DOHH2 (cell line): ENCODE measurements at regions not wholly inside any gene's neighbourhood (a gene's known extent, or its start where the extent isn't known, plus 50 kb on each side); places are given as distances from the start of the nearest gene placed in this dataset.
"Not testable (repeated sequence)": the region's sequence is repeated elsewhere in the genome, so short reads cannot be mapped to it uniquely, and the experiment has no call there.

Experiments
- H3F3A ChIP-seq: fragments of 200-600 bp; sonication (generic), shearing (Covaris generic); 2 replicates; pipeline ENCODE4 v1.6.0; 2016; ENCODE audit warnings: antibody characterized with exemption, mild to moderate bottlenecking; ENCODE audit not compliant: control insufficient read depth, insufficient read depth
- H3K27ac ChIP-seq: fragments of 200-600 bp; sonication (generic); 2 replicates; pipeline ENCODE4 v1.5.1; 2014; ENCODE audit warnings: low read depth, mild to moderate bottlenecking, low read length, moderate library complexity
- H3K27me3 ChIP-seq: fragments of 200-600 bp; sonication (generic); 2 replicates; pipeline ENCODE4 v1.6.1; 2014; ENCODE audit warnings: mild to moderate bottlenecking, low read length, mixed read lengths; ENCODE audit not compliant: control insufficient read depth
- H3K36me3 ChIP-seq: fragments of 200-600 bp; sonication (generic); 2 replicates; pipeline ENCODE4 v1.6.1; 2014; ENCODE audit warnings: mild to moderate bottlenecking, low read length, moderate library complexity, mixed read lengths; ENCODE audit not compliant: control insufficient read depth
- H3K4me1 ChIP-seq: fragments of 200-600 bp; sonication (generic); 2 replicates; pipeline ENCODE4 v1.6.1; 2014; ENCODE audit warnings: mild to moderate bottlenecking, low read length, mixed read lengths; ENCODE audit not compliant: control insufficient read depth
- H3K4me2 ChIP-seq: fragments of 200-600 bp; sonication (generic); 2 replicates; pipeline ENCODE4 v1.6.0; 2014; ENCODE audit warnings: mild to moderate bottlenecking, low read length, moderate library complexity
- H3K4me3 ChIP-seq: fragments of 200-600 bp; sonication (generic); 2 replicates; pipeline ENCODE4 v1.5.1; 2014; ENCODE audit warnings: mild to moderate bottlenecking, low read length, mixed read lengths
- H3K79me2 ChIP-seq: fragments of 200-600 bp; sonication (generic); 2 replicates; pipeline ENCODE4 v1.6.1; 2014; ENCODE audit warnings: mild to moderate bottlenecking, low read length, mixed read lengths; ENCODE audit not compliant: control insufficient read depth
- H3K9me2 ChIP-seq: fragments of 200-600 bp; sonication (generic); replicated peaks from 2 replicates; pipeline ENCODE4 v1.6.1; 2014; ENCODE audit warnings: mild to moderate bottlenecking, low read length, mixed read lengths; ENCODE audit not compliant: control insufficient read depth
- H3K9me3 ChIP-seq: fragments of 200-600 bp; sonication (generic); 2 replicates; pipeline ENCODE4 v1.6.1; 2014; ENCODE audit warnings: antibody characterized with exemption, low read length, mixed read lengths; ENCODE audit not compliant: control insufficient read depth, insufficient read depth
- H4K20me1 ChIP-seq: fragments of 200-600 bp; sonication (generic); 2 replicates; pipeline ENCODE4 v1.6.0; 2014; ENCODE audit warnings: low read depth, mild to moderate bottlenecking, antibody characterized with exemption, low read length, moderate library complexity; ENCODE audit not compliant: control insufficient read depth, insufficient read depth
- CTCF ChIP-seq: fragments of 200-600 bp; sonication (generic); IDR thresholded peaks from one replicate; pipeline ENCODE4 v1.5.1; 2014; ENCODE audit warnings: antibody characterized with exemption, mild to moderate bottlenecking, low read depth, low read length; ENCODE audit not compliant: poor library complexity, severe bottlenecking
- EZH2phosphoT487 ChIP-seq: fragments of 200-600 bp; sonication (generic); IDR thresholded peaks from 2 replicates; pipeline ENCODE4 v1.6.1; 2017; ENCODE audit warnings: borderline replicate concordance, mild to moderate bottlenecking, antibody characterized with exemption, low read length, moderate library complexity, mixed read lengths

GRCh38 chr17:65305116-65305515, 167.9 kb downstream of the RGS9 start:
- no peak overlapping the region for H3K4me3 ChIP-seq
- TF ChIP-seq EZH2phosphoT487 (no peak), CTCF (no peak)
- no peak overlapping the region for H3K4me2 ChIP-seq
- H3K27me3 ChIP-seq, result 0 out of 2 replicates have a peak, but pooled peaks cover 6% of the 10 kb centered on the region
- no peak overlapping the region for H3K27ac ChIP-seq
- no peaks in the 10 kb centered on the region for H3K4me1 ChIP-seq
- no peaks in the 10 kb centered on the region for H4K20me1 ChIP-seq
- H3F3A ChIP-seq, result no peaks in the 10 kb centered on the region
- no peaks in the 10 kb centered on the region for H3K79me2 ChIP-seq
- H3K9me3 ChIP-seq, result no peaks in the 10 kb centered on the region
- no peaks in the 10 kb centered on the region for H3K36me3 ChIP-seq
- no peaks in the 10 kb centered on the region for H3K9me2 ChIP-seq

GRCh38 chr17:65301882-65302281, 164.7 kb downstream of the RGS9 start:
- H3K79me2 ChIP-seq, H3K4me2 ChIP-seq, H4K20me1 ChIP-seq, H3K9me3 ChIP-seq, H3K4me1 ChIP-seq, H3K36me3 ChIP-seq, H3F3A ChIP-seq, H3K27me3 ChIP-seq, H3K27ac ChIP-seq, H3K9me2 ChIP-seq, H3K4me3 ChIP-seq: not testable (repeated sequence)

GRCh38 chr17:65301184-65301583, 164.0 kb downstream of the RGS9 start:
- no peak overlapping the region for H3K27ac ChIP-seq
- H3K27me3 ChIP-seq, result peaks cover 10% of the 10 kb centered on the region; the same call in 1 of the 2 replicates
- no peaks in the 10 kb centered on the region for H4K20me1 ChIP-seq

GRCh38 chr17:65297916-65298315, 160.7 kb downstream of the RGS9 start:
- Histone ChIP-seq H3K27me3 (peaks cover 7% of the 10 kb centered on the region; the same call in 1 of the 2 replicates), H3K4me2 (no peak overlapping the region), H3K9me2 (no peaks in the 10 kb centered on the region), H3F3A (no peaks in the 10 kb centered on the region), H3K4me1 (no peaks in the 10 kb centered on the region), H3K4me3 (no peak overlapping the region), H3K9me3 (no peaks in the 10 kb centered on the region), H3K27ac (no peak overlapping the region), H4K20me1 (no peaks in the 10 kb centered on the region), H3K79me2 (no peaks in the 10 kb centered on the region), H3K36me3 (no peaks in the 10 kb centered on the region)
- TF ChIP-seq CTCF (no peak), EZH2phosphoT487 (no peak)

More at GRCh38 chr17:65301184-65301583, 164.0 kb downstream of the RGS9 start:
- no peaks in the 10 kb centered on the region for H3K9me3 ChIP-seq
- no peaks in the 10 kb centered on the region for H3F3A ChIP-seq
- H3K4me2 ChIP-seq, result no peak overlapping the region
- no peaks in the 10 kb centered on the region for H3K36me3 ChIP-seq
- TF ChIP-seq CTCF, result no peak
- TF ChIP-seq EZH2phosphoT487, result no peak
- H3K79me2 ChIP-seq, result no peaks in the 10 kb centered on the region
- H3K4me3 ChIP-seq, result no peak overlapping the region
- no peaks in the 10 kb centered on the region for H3K4me1 ChIP-seq
- H3K9me2 ChIP-seq, result no peaks in the 10 kb centered on the region
